Thoracic aorta (tissue), 2 donors: ENCODE measurements at regions not wholly inside any gene's neighbourhood (a gene's known extent, or its start where the extent isn't known, plus 50 kb on each side); places are given as distances from the start of the nearest gene placed in this dataset.

ENCODE experiments used
- ATAC-seq: fragments of 150-250 bp; one replicate; pipeline ENCODE4 v1.8.0; 2017; ENCODE audit warnings: low read depth; ENCODE audit not compliant: insufficient number of reproducible peaks, low FRiP score
- DNase-seq: peaks from one replicate; pipeline ENCODE4 v3.0.0-alpha.2; 2020; ENCODE audit warnings: low spot score
- H3K27ac ChIP-seq, 2 donors: fragments of 200-600 bp; sonication (generic); 1 replicate in 1 of 2; 2 replicates in 1 of 2; pipeline ENCODE4 v1.5.1; 2016; ENCODE audit warnings: mild to moderate bottlenecking in 2 of 2, moderate library complexity in 2 of 2
- H3K27me3 ChIP-seq: fragments of 200-600 bp; sonication (generic); replicated peaks from 2 replicates; pipeline ENCODE4 v1.6.0; 2016; ENCODE audit warnings: mild to moderate bottlenecking; ENCODE audit not compliant: insufficient read depth
- H3K36me3 ChIP-seq: fragments of 200-600 bp; sonication (generic); one replicate; pipeline ENCODE4 v1.5.1; 2016
- H3K4me1 ChIP-seq, 2 donors: fragments of 200-600 bp; sonication (generic); 1 replicate in 1 of 2; 2 replicates in 1 of 2; pipeline versions ENCODE4 v1.5.1 to v1.6.0; 2016; ENCODE audit warnings: low read depth in 2 of 2, mild to moderate bottlenecking in 1 of 2; ENCODE audit not compliant: control insufficient read depth in 1 of 2
- H3K4me3 ChIP-seq: fragments of 200-600 bp; sonication (generic); 2 replicates; pipeline ENCODE4 v1.5.1; 2016; ENCODE audit warnings: mild to moderate bottlenecking
- H3K9me3 ChIP-seq: fragments of 200-600 bp; sonication (generic); 2 replicates; pipeline ENCODE4 v1.5.1; 2016
- TF ChIP-seq, protein P1 (sequence below): fragments of 200-600 bp; sonication (generic); IDR thresholded peaks from one replicate; pipeline ENCODE4 v1.5.1; 2019; ENCODE audit warnings: antibody characterized with exemption

DNA sequence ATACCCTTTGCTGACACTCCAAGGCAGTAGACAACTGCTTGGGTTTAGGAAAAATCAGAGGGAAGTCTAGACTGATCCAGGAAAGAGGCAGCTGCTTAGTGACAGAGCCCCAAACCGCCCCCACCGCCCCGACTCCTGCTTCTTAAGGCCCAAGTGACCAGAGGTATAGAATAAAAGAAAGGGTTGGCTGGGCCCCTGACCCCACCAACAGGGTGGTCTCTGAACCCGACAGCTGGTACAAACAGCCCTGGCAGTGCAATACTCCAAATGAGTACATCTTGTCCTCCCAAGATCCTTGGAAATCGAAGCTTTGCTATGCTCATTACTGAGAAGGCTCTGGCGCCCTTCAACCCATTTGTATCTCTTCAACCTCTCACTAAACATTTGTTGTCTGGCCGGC, 60.6 kb downstream of the PABIR2 start:
- no peak overlapping the region for H3K27ac ChIP-seq
- H3K4me1 ChIP-seq, result no peaks in the 10 kb centered on the region
- ATAC-seq (no peak), DNase-seq (no peak)
- H3K27me3 ChIP-seq, result no peaks in the 10 kb centered on the region
- H3K9me3 ChIP-seq, result no peaks in the 10 kb centered on the region
- no peaks in the 10 kb centered on the region for H3K36me3 ChIP-seq
- TF ChIP-seq, protein P1, sequence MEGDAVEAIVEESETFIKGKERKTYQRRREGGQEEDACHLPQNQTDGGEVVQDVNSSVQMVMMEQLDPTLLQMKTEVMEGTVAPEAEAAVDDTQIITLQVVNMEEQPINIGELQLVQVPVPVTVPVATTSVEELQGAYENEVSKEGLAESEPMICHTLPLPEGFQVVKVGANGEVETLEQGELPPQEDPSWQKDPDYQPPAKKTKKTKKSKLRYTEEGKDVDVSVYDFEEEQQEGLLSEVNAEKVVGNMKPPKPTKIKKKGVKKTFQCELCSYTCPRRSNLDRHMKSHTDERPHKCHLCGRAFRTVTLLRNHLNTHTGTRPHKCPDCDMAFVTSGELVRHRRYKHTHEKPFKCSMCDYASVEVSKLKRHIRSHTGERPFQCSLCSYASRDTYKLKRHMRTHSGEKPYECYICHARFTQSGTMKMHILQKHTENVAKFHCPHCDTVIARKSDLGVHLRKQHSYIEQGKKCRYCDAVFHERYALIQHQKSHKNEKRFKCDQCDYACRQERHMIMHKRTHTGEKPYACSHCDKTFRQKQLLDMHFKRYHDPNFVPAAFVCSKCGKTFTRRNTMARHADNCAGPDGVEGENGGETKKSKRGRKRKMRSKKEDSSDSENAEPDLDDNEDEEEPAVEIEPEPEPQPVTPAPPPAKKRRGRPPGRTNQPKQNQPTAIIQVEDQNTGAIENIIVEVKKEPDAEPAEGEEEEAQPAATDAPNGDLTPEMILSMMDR, result no peak
- H3K4me3 ChIP-seq, result no peak overlapping the region

DNA sequence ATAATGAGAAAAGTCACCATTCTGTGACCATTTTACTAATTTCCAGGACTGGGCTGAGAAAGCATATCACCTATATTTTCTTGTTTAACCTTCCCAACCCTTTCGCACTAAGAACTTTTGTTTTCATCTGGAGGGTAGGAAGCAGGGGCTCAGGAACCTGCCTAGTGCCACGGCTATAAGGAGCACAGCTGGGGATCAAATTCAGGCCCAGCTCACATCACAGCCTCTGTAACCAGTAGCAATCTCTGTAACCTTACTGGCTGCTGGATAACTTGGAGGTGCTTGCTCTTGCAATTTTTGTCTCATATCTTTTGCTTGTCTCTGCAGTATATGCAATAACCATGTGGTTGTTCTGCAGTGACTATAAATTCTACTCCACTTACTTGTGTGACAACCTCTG, 62.0 kb downstream of the PABIR2 start:
- DNase-seq, result no peak
- no peak for ATAC-seq
- TF ChIP-seq, protein P1, result no peak
- no peaks in the 10 kb centered on the region for H3K36me3 ChIP-seq
- H3K27ac ChIP-seq, result no peak overlapping the region
- no peaks in the 10 kb centered on the region for H3K9me3 ChIP-seq
- H3K27me3 ChIP-seq, result no peaks in the 10 kb centered on the region
- H3K4me1 ChIP-seq, result no peaks in the 10 kb centered on the region
- H3K4me3 ChIP-seq, result no peak overlapping the region

DNA sequence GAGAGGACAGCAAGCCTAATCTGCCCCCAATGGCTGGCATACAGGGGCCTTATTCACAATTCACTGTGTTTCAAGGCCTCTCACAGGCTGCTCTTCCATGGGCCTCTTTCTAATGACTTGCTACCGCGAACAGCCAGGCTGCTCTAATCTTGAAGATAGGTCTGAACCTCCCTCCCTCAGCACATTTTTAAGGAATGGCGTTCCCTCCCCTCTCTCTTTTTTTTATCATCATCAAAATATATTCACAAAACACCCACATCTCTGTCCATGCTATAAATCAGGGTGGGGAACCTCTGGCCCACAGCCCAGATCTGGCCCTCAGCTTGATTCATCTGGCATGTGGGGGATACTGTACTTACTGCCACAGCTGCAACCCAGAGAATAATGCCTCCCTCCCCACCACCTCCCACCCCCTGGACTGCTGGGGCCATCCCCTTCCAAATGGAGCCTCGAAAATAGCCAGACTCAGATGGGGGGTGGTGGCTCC, 62.5 kb downstream of the PABIR2 start:
- Histone ChIP-seq H3K27me3 (no peaks in the 10 kb centered on the region), H3K4me3 (no peak overlapping the region), H3K4me1 (no peaks in the 10 kb centered on the region), H3K36me3 (no peaks in the 10 kb centered on the region), H3K9me3 (no peaks in the 10 kb centered on the region), H3K27ac (no peak overlapping the region)
- no peak for ATAC-seq
- no peak for DNase-seq
- TF ChIP-seq, protein P1, result no peak

DNA sequence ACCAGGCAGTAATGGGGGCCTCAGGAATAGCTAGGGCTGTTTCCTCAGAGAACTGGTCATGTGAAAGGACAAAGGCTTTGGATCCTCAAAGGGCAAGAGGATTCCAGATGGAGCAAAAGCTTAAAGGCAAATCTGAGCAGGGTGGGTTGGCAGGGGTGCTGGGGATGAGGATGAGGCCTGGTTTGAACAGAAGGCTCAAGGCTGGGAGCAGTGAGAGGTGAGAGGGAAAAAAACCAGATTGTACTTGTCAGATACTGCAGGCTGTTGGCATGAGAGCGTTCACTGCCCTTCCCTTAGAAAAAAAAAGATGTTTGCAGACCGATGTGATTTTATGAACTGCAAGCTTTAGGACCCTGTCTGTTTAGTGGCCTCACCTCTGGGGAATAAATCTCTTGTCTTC, 63.4 kb downstream of the PABIR2 start:
- ATAC-seq, result no peak
- TF ChIP-seq, protein P1, result no peak
- H3K27me3 ChIP-seq, result no peaks in the 10 kb centered on the region

DNA sequence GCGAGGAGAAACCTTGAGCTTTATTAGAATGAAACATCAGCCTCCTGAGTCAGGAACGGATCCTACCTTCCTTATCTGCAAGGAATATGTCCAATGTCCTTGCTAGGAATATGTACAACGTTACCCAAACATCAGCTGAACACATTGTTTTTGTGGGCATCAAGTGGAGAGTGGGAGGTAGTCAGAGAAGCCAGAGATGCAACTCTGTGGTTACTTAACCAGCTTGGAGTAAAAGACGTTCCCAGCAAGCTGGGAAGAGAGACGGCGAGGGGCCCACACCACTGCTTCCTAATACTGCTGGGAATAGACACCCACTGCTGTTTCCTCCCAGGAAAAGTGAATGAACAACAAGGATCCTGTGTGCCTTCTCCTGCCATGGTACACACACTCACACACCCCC, 64.3 kb downstream of the PABIR2 start:
- no peaks in the 10 kb centered on the region for H3K27me3 ChIP-seq
- TF ChIP-seq, protein P1, result no peak
- no peak overlapping the region for H3K27ac ChIP-seq
- ATAC-seq (no peak), DNase-seq (no peak)
- no peaks in the 10 kb centered on the region for H3K4me1 ChIP-seq
- H3K36me3 ChIP-seq, result no peaks in the 10 kb centered on the region
- no peak overlapping the region for H3K4me3 ChIP-seq
- H3K9me3 ChIP-seq, result no peaks in the 10 kb centered on the region

More for the DNA sequence above, 63.4 kb downstream of the PABIR2 start:
- Histone ChIP-seq H3K9me3 (no peaks in the 10 kb centered on the region), H3K4me3 (no peak overlapping the region), H3K36me3 (no peaks in the 10 kb centered on the region), H3K4me1 (no peaks in the 10 kb centered on the region), H3K27ac (no peak overlapping the region)
- no peak for DNase-seq
